GM18873 (cell line): ENCODE measurements at regions not wholly inside any gene's neighbourhood (a gene's known extent, or its start where the extent isn't known, plus 50 kb on each side); places are given as distances from the start of the nearest gene placed in this dataset.

Experiments used
- ATAC-seq: cut with Tn5 transposase; IDR thresholded peaks from one replicate; pipeline ENCODE4 v1.9.1; 2021; ENCODE audit warnings: mild to moderate bottlenecking, moderate library complexity, moderate number of reproducible peaks; ENCODE audit not compliant: unreplicated experiment, low FRiP score

GRCh38 chr3:147919496-147919895, 510.3 kb downstream of the ZIC1 start:
- no peak for ATAC-seq

DNA sequence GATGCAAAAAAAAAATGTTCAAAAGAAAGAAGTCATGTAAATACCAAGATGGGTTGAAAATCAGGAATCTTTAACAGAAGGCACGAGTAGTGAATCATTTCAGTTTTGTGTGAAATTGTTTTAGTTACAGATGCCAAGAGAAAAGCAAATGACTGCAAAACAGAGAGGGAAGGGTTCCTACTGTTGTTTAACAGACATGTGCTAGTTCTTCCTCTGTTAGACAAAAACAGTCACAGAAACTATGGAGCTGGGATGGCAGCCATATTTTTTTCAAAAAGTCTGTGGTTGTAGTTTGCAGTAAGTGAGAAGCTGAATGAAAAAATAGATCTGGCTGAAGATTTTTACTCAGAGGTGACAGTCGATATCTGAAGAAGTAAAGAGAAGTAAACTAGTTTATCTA, 511.9 kb downstream of the ZIC1 start:
- ATAC-seq, result no peak

DNA sequence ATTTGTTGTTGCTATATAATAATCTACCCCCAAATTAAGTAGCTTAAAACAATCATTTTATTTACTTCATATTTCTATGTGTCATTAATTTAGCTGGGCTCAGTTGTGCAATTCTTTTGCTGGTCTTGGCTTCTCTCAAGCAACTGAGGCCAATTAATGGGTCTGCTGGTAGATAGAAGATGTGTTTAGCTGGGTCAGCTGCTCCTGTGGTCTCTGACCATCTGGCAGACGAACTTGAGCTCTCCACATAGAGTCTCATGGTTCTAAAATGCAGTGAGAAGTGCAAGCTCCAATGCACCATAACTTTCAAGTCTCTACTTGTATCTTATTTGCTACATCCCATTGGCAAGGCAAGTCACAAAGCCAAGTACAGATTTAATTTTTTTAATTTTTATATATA, 515.6 kb downstream of the ZIC1 start:
- ATAC-seq, result no peak

- no peak for ATAC-seq
Observed at GRCh38 chr3:147925272-147925671, 516.1 kb downstream of the ZIC1 start.

- ATAC-seq, result no peak
Observed at GRCh38 chr3:147930232-147930807, 521.2 kb downstream of the ZIC1 start.

DNA sequence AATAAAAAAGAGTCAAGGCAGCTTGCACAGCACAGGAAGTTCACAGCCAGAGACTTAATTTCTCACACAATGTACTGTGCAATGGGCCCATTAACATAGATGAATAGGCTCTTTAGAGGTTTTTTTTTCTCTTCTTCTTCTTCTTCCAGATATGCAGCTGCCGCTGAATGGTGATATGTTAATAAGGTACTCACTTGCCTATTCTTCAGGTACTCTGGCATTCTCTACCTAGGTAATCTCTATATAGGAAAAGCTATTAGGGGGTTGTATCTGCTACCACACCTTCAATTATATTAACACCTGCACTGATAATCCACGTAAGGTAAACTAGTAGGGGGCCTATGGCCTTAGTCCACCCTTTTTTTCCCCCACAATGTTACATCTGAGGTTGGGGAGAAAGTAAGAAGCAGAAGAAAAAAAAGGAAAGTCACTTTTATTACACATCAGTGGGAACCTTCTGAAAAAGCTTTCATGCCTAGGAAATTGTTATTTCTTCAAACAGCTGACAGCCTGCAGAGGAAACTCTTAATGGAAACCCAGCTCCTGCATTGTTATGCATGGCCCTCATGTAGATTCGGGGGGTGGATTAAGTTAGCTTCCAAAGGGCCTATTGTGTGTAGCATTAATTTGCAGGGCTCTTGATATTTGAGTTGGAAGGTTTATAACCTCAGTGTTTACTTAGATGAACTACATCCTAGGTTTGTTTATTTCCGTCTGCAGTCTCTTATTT, 525.5 kb downstream of the ZIC1 start:
- no peak for ATAC-seq

DNA sequence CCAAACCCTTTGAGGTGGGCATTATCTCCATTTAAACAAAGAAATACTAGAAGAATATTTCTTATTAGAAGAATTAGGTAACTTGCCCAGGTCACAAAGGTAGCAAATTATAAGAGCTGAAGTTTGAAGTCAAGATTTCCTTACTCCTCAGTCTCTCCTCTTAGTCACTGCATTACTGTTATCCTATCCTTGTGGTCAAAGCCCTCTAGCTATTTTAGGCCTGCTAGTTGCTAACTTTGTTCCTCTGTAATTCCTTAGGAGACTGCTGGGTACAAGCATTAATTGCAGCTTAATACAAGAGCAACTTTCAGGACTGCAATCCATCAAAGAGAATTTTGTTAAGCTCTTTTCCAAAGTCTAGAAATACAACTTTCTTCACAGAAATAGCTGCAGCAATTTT, 528.2 kb downstream of the ZIC1 start:
- no peak for ATAC-seq

GRCh38 chr3:147937891-147938290, 528.7 kb downstream of the ZIC1 start:
- ATAC-seq, result no peak

DNA sequence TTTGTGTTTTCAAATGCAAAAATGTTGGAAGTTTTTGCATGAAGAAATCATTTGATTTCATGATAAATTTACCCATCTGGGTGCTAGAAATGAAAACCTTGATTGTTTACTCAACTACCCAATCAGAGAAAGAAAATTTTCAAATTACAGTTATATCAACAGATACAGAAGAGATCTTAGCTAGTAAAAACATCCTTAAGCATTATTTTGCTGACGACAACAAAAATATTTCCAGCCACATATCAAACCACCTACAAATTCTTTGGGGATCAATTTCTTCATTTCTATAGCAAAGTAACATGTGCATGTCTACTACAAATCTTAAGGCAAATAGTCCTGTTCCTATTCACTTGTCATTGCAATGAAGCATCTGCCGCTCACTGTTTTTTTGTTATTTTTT, 530.3 kb downstream of the ZIC1 start:
- ATAC-seq, result no peak

GRCh38 chr3:147939839-147940238, 530.7 kb downstream of the ZIC1 start:
- no peak for ATAC-seq

GRCh38 chr3:147940405-147941193, 531.4 kb downstream of the ZIC1 start:
- no peak for ATAC-seq

DNA sequence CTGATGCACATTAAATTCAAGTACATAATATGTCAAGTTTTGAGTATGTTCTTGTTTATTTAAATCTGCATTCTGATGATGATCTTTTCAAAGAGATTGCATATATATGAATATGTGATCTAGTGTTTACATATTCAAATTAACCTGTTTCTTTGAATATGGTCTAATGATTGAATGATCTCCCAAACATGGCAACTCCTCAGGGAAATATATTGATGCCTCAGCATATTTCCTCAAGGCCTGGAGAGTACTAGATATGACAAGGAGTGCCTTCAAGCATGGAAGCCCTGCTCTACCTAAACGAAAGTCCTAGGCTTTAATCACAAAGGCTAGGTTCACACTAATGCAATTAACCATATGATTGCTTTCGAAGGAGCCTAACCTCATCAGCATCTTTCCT, 532.8 kb downstream of the ZIC1 start:
- ATAC-seq, result no peak

- ATAC-seq, result no peak
Observed at GRCh38 chr3:147943265-147943945, 534.2 kb downstream of the ZIC1 start.

DNA sequence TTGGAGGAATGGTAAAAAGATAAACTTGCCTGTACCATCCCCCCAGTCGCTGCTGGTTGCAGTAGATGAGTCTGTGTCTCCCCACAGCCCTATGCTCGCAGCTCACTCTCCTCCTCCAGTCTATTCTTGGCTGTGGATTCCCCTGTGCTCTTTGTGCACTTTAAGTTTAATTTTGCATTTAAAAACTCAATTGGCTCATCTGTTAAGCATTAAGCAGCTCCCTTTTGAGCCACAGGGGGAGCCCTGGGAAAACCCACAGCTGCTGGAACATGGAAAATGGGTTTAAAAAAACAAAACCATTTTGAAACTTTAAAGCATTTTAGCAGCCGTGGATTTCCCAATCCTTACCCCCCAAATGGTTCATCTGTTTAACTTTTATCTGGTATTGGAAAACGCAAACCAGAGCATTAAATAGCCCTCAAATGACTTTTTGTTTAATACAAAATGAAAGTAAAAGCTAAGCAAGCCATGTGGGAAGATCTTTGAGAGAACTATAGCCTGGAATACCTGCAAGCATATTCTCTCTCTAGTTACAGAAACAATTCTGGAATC, 536.9 kb downstream of the ZIC1 start:
- no peak for ATAC-seq

DNA sequence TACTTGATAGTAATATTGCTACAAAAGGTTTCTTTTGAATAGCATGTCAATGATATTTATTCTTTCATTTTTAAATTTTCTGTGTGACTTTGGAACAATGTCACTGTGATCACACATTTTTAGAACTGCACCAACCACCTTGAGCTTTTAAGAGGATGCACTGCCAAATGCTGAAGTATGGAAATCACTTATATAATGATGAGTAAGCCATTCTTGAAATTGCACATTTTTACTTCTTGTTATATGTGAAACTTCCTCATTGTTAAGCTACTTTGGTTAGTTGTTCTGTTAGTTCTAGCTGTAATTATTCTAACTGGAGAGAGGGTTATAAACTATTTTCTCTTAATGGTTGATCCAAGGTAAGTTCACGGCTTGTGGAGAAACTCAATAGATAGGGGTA, 547.5 kb downstream of the ZIC1 start:
- ATAC-seq, result no peak

DNA sequence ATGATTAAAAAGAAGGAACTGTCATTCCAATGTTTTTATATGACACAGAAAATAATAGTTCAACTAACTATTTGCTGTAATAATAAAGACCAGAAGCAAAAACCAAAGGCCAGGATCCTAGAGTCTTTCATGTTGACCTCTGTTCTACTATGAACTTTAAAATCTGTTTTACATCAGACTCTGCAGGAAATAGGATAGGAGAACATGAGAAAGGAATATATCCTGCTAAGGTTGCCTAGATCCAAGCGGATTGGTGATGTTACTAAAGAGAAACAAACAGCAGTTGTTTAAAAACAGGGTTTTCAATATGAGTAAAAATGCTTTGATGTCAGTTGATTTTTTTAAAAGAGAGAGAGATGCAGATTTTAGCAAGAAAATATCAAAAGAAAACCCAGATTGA, 549.6 kb downstream of the ZIC1 start:
- ATAC-seq, result no peak

DNA sequence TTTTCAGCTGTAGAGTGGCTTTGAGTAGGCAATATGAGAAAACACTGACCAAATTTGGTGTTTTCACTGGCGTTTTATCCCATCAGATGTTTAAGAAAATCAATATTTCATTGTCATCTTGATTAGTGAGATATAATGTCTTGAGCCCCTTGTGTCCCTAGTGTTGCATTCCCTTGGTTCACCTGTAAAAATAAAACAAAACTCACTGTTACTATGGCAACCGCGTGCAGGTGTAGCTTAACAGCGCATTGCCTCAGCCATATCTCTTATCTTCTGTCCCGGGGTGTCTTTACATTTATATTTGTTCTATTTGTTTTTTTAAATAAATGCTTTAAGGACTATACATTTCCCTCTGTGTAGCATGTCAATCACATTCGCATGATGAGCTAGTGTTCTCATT, 551.6 kb downstream of the ZIC1 start:
- ATAC-seq, result no peak

DNA sequence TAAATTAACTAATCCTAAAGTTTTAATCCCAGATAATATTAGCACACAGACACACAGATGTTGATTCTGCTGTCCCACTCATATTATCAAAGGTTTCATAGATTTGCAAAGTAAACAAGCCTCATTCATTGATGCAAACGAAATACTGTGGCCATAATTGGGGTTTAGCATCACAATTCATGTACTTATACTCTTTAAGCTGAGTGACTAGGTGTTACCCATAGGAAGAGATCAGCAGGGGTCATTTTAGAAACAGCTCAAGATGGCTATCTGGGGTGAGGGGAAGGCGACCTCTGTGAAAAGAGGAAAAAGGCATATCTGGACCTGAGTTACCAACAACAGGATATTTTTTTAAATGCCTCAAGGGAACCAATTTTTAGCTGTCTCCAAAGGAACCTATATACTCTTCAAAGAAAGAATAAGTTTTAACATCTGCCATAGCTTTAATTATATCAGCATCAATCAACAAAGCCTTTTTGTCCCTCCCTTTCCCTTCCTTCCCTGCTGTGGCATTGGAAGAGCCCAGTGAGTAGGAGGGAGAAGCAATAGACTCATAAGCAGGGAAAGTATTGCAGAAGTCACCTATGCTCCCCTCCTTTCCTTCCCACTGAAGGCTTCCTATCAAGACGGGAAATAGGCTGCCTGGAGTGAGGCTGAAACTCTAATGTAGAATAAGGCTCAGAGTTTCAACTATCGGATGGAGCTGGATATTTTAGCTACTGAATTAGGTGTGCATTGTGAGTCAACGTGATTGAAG, 553.4 kb downstream of the ZIC1 start:
- no peak for ATAC-seq

DNA sequence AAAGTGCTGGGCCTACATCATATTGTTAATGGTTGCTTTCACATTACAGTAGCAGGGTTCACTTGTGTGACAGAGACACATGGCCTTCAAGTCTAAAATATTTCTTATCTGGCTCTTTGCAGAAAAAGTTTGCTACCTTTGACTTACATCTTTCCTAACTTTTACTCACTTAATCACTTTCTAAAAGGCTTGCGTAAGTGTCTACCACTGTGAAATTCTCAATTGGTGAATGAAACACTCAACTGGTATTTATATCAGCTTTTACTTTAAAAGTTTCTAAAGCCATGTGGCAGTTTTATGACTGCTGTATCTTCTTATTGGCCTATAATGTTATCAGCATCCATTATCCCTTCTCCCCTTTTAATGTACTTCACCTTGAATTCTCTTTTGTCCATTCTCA, 554.5 kb downstream of the ZIC1 start:
- no peak for ATAC-seq

GRCh38 chr3:147975165-147975564, 566.0 kb downstream of the ZIC1 start:
- no peak for ATAC-seq
